ENCODE measurements at regions not wholly inside any gene's neighbourhood (a gene's known extent, or its start where the extent isn't known, plus 50 kb on each side); places are given as distances from the start of the nearest gene placed in this dataset.

DNA sequence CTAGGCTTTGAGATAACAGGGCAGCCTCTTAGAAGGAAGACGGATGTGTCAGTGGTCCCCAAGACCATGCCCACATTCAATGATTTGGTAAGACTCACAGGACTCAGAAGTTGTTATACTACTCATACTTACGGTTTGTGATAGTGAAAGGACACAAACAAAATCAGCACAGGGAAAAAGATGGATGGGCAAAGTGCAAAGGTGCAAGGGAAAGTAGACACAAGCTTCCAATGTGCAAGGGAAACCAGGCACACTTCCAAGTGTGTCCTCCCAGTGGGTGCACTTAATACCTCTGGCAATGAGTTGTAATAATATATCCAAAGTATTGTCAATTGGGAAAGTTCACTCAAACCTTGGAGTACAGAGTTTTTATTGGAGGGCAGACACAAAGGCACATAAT is 53.8 kb upstream of the VCX start:
- no peak for DNase-seq

DNA sequence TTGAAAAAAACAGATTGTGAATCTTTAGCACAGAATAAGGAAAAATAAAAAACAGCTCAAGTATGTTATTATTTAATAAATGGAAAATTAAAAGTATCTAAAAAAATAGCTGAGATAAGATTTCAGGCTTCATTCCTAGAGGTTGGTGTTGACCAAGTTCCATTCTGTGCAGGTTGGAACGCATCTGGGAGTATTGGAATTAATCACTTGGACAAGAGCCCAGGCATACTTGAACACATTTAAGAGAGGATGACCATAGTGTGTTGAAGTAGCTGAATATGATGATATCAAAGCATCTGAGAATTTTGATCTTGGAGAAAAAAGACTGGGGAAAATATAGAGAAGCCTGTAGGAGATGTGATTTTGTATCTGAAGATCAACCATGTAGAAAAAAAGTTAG is 54.6 kb upstream of the VCX start:
- no peak for DNase-seq

DNA sequence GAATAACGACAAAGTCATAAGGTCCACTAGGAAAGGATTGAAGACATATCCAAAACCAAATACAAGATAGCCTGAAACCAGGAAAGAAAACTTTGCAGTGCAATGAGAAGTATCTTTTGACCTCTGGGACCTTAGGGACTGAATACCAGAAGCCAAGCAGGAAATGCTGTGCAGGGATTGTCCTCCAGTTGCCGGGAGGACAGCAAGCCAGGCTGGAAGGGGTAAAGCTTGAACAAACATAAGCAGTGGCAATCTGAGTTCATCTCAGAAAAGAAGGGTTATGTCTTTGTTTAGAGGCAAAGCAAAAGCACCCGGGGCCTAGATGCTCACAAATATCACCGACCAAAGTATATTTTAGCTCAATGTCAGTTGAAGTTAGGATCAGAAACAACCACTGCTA is 55.3 kb upstream of the VCX start:
- DNase-seq = no peak

DNA sequence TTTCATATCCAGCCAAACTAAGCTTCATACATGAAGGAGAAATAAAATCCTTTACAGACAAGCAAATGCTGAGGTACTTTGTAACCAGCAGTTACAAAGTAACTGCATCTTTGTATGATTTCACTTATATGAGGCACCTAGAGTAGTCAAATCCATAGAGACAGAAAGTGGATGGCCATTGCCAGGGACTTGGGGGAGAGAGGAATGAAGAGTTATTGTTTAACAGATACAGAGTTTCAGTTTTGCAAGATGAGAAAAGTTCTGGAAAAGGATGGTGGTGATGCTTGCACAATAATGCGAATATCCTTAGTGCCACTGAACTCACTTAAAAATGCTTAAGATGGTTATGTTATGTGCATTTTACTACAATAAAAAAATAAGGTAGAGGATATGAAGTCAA is 58.4 kb upstream of the VCX start:
- no peak for DNase-seq

DNA sequence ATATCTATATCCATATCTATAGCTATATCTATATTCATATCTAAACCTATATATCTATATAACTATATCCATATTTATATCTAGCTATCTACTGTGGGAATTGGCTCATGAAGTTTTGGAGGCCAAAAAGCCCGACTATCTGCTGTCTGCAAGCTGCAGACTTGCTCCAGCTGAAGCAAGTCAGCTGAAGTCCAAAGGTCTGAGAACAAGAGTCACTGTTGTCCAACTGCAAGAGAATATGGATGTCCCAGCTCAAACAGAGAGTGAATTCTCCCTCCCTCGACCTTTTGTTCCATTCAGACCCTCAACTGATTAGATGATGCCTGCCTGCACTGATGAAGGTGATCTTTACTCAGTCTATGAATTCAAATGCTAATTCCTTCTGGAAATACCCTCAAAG is 63.3 kb upstream of the VCX start:
- no peak for DNase-seq

DNA sequence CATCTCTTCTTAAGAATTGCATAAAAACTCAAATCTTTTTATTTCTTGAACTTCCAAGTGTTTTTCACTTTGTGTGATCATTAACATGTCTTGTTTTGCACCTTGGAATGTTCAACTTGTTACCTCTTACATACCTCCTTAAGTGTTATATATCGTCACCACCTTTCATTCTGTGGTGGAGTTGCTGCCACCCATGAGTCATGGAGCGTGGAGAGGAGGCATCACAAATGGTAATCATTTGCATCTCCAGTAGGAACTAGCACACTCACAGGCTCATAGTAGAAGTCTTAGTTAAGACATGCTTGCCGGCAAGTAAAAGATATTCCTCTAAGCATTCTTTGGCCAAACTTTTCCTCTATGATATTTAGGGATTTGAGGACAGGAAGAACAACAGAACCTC is 67.0 kb upstream of the VCX start:
- DNase-seq = no peak

DNA sequence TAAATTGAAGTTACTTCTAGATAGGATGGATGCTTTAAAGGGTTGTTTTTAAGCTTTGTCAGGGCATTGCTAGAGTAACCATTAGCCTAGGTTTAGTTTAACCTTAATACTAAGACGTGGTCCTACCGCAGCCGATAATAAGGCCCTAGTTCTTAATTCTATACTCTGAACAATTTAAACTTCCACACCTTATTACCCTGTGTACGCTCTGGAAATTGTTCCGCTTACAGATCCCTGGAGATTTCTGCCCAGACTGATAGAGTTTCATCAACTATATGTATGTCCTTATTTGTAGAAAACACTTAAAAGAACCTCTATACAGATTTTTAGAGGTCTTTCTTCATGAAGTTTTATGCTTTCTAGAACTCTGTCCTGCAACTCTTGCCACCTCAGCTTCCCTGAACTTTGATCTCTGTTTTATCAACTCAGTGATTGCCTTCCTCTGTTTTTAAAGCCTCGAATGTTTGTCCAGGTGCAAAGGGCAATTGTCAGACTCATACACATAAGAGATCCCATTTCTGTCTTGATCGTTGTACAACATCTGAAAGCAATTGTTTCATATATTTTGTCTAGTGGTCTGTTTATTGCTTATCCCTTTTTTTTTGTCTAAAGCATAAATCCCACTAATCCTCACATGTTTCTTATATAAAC is 71.1 kb upstream of the VCX start:
- DNase-seq = no peak

DNA sequence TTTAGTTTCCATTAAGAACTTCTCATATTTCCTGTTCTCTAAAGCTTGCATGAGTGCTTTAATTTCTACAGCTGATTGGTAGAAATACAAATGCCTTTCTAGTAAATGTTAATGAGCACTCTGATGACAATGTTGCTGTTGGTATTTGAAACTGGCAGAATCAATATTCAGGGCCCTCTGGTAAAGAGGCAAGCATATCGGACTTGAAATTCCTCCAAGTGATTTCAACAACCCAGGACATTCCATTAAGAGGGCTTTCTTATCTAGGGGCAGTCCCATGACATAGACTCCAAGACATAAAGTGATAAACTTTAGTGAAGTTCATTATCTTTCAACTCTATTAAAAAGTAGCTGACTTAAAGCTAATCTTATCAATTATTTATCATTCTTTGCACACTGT is 83.1 kb upstream of the VCX start:
- no peak for DNase-seq

DNA sequence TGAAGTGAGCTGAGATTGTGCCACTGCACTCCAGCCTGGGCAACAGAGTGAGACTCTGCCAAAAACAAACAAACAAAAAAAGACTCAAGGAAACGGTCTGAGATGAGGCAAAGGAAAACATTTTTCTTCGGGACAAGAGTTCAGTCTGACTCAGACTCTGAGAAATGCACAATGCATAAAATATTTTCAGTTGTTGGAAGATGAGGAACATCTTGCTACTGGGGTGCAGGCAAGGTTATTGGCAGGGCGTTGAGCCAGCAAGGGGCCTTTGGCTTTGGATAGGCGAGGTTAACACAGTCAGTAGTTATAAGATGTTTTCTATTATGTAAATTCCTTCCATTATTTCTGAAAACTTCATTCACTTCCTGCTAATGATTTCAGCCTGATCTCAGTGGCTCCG is 96.1 kb upstream of the VCX start:
- DNase-seq = no peak

DNA sequence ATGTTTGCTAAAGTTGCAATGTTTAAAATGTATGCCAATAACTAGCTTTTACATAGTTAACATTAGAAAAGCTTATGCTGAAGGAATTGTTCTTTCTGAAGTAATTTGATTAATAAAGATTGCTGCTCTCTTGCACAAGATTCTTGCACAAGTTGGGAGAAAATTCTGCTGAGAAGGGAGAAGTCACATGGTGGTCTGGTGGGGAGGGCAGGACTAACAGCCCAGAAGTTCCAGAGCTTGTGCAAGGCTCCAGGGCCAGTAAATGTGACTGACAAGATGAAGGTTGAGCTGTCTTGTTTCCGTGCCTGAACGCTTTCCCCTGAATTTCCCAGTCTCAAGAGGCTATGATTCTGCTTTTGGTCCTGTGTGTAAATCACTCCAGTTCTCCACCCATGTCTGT is 112.9 kb upstream of the VCX start:
- no peak for DNase-seq

DNA sequence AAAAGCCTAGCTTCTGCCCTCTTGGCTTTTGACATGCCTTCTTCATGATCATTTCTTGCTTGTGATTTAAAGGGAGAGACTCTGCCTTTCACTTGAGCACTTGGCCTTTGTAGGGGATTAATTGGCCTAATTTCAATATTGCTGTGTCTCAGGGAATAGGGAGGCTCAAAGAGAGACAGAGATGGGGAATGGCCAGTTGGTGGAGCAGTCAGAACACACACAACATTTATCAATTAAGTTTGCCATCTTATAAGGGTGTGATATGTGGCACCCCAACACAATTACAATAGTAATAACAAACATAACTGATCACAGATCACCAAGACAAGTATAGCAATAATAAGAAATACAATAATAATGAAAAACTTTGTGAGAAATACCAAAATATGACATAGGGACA is 122.5 kb upstream of the VCX start:
- DNase-seq = no peak

DNA sequence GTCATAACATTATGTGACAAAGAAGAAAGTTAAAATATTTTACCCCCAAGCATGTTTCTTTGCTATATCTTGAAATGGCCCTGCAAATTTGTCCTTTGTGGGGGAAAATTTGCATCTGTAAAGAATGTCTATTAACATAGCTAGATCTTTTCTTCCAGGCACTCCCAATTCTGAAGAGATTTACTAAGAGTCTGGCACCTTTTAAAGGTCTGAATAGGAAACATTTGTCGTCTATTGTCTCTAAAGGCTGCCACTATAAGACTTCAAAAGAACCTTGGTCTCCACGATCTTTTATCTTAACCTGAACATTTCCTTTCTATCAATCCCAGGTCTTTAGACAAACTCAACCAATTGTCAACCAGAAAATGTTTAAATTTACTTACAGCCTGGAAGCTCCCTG is 128.6 kb upstream of the VCX start:
- no peak for DNase-seq

DNA sequence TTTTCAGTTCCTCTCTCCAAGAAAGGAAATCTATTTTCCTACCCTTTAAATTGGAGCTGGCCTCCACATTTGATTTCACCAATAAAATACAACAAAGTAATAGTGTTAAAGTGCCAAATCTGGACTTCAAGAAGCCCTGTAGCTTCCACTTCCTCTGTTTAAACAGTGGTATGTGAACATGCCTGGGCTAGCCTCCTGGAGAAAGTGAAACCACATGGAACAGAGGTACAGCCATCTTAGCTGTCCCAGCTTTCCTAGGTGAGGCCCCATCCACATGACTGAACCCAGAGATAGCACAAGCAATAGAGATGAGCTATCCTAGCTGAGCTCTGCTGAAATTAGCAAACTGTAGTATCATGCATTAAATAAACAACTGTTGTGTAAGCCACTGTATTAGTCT is 131.8 kb upstream of the VCX start:
- DNase-seq = no peak

DNA sequence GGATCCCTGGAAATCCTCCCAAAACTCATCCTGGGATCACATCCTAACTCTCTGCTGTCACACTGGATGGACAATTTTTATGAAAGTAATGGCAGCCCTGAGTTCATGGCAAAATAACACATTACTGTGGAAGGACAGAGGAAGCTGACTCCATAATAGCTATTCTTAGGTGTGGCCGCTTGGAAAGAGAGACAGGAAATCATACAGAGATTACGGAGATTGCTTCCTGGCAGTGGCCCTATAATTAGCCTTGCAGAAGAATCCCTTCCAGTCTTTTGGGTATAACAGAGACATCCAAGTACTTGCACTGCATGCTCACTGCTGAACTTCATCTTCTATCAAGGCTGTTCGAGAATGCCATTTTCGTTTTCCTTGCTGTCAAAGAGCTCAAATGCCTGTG is 133.1 kb upstream of the VCX start:
- DNase-seq = no peak

DNA sequence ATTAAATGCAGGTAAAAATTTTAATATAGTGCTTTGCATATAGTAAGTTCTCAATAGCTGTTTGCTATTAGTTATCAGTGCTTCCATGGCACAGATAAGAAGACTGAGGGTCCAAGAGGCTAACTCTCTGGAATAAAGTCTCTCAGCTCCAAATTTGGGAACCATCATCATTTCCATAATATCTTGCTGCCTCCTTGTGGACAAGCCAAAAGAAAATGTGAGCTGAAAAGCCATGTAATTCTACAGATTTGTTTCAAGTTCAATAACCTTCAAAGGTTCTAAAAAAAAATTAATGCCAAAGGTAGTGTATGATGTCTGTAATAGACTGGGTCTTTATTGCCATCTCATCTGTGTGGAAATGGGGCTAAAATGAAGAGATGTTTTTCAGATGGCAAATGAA is 136.9 kb upstream of the VCX start:
- DNase-seq = no peak

DNA sequence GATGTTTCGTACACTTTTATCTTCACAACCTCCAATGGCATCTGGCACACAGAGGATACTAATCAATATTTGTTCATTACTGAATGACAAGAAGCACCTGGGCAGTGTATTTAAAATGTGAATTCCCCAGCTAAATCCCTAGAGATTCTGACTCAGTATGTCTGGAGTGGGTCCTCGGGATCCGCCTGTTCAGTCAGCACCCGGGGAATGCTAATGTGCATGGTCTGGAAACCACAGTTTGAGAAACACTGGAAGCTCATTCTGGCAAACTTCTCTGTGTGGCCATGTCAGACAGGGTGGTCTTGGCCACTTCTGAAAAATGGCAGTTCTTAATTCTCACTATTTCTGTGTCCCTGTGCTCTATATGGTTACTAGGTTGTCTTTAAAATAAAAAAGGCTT is 138.8 kb upstream of the VCX start:
- DNase-seq = no peak

DNA sequence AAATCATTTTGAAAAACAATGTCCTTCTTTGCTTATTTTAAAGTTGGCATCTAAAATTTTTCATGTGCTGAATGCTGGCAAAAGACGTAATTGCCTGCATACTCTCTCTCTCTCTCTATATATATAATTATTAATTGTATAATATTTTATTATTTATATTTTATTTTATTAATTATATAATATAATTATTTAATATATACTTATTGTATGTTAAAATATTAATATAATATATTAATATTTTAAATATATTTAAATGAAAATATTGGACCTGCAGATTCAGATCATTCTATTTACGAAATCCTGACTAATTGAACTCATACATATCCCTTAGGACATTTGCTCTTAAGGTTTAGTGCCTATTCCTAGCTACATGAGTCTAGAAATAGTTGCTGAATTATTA is 144.7 kb upstream of the VCX start:
- no peak for DNase-seq

DNA sequence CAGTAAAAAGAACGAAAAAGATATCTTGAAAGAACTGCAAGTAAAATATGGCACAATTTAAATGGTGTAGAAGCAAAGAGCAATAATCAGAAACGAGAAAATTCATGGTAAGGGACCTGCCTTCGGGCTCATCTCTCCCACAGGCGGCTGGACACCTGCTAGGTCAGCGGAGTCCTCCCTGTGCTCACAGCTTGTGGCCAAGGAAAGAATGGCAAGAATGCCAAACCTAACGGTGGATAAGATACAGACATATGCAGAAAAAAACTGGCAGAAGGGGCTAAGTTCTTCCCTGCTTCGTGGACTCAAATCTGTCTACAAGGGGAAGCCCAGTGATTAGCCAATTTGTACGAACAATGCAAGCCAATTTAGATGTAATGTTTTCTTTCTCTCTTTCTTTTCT is 152.1 kb upstream of the VCX start:
- no peak for DNase-seq

DNA sequence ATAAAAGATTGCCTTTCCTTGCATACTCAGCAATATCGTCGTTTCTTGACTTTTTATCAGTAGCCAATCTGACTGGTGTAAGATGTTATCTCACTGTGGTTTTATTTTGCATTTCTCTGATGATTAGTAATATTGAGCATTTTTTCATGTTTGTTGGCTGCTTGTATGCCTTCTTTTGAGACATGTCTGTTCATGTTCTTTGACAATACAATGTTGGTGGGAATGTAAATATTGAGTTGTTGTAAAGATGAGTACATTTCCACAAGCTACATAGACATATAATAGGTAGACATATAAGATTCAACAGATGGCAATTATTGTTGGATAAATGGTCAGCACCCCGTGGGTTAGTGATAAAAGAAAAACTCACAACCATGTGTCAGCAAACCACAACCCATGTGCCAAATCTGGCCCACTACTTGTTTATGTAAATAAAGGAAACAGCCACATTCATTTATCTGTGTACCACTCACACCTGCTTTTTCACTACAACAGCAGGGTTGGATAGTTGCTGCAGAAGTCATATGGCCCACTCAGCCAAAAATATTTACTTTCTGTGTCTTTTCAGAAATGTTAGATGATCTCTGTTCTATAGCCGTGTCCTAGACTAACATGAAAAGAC is 153.1 kb upstream of the VCX start:
- DNase-seq = no peak

DNA sequence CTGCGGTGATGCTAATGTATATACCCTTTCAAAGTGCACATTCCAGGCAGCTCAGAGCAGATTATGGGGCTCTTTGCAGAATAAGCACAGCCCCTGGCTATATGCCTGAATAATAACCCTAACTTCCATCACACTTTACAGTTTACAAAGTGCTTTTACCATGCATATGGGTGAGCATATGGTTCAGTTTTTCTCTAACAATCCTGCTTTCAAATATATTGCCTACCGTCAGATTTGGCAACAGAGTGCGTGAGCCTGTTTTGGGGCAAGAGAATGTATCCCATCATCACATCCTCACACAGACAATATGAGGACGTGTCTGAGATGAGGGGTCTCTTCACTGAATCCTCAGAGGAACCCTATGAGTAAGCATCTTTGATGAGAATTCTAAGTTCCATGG is 162.8 kb upstream of the VCX start:
- DNase-seq = no peak

DNA sequence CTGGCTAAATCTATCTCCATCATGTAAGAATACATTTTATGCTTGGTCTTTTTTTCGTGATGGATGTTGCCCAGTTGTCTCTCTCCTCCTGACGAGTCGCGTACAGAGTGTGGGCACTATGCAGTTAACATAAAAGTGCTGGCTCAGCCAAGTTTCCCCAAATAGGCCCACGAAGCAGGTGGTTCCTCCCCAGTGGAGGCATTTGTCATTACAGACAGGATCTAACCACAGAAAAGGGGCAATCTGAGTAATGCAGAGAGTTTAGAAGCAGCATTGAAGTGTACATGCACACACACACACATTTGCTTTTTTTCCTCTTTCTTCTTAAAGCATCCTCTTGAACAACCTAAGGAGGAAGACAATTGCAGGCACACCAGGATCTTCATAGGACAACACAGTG is 188.7 kb upstream of the VCX start:
- no peak for DNase-seq

DNA sequence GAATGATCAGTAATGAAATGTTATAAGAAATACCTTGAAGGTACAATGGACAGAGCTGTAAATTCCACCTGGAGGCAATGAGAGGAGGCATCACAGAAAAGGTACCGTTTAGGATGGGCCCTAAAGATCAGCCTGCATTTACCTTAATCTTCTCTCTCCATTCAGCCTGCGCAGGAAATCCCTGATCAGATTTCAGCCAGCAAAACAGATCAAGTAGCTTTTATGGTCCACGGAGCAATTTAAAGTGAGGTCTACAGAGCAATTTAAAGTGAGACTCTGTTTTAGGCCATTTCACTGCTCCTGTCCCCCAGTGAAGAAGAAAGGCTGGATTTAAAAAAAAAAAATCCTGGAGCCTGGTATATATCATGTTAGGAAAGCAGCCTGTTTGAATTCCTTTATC is 195.1 kb upstream of the VCX start:
- DNase-seq = no peak

DNA sequence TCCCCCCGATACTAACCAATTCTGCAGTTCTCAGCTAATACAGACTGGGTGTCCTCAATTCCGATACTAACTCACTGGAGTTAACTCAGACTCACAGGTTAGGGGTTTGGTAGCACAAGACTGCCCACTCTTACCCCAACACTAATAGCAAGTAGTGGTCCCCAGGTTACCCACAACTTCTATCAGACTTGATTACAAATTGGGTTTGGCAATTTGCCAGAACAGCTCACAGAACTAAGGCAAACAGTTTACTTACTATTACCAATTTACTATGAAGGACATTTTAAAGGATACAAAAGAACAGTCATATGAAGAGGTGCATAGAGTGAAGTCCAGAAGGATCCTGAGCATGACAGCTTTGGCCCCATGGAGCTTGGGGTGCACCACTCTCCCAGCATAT is 201.8 kb upstream of the VCX start:
- DNase-seq = no peak

DNA sequence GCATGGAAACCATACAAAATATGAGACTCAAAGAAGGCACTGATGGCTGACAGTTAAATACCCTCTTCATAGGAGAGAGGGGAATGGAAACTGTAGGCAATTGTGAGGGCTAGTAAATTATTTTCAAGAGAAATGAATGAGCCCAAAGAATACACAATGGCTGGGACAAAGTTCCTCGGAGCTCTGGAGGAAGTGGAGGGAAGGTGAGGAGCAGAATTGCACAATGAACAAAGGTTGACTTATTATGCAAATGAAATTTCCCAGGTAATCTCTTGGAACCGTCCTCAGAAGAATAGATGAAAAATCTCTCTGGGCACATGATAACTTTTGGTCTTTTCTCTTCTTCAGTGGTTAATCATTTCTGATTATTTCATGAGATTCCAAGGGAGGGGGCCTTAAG is 202.6 kb upstream of the VCX start:
- DNase-seq = no peak

DNA sequence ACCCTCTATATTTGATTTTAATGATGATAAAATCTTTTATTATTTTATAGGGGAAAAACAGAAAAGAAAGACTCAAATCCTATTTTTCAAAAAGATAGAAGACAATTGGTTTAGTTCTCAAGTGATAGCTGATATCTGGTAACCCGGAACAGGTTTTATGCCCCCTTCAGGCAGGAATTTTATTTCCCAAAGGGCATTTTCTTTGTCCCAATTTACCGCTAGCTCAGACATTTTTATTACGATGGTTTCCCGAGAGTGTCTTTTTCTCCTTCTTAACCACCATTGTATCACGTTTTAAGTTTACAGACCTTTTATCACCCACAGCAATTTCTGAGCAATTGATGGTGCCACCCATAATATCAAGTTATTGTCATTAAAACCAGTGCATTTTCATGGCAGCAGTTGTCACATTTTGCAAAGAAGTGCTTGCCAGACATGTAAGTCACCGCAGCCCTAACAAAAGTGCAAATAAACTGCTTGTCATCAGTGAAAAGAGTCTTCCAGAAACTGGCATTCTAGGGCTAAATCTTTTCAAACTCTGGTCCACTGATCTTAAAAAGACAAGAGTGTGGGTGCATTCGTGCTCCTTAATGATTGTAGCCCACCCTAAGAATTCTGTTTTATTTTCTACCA is 204.8 kb upstream of the VCX start:
- DNase-seq = no peak
